CD4-positive, alpha-beta T cell treated with Interleukin-1 beta for 1 hour (primary cell): ENCODE measurements at regions not wholly inside any gene's neighbourhood (a gene's known extent, or its start where the extent isn't known, plus 50 kb on each side); places are given as distances from the start of the nearest gene placed in this dataset.

Experiments
- DNase-seq, 2 donors: peaks; one replicate each; pipeline ENCODE4 v3.0.0-alpha.2; 2020 to 2022

GRCh38 chr5:18811661-18812060, 1176.3 kb downstream of the CDH18 start:
- DNase-seq = no peak

- no peak for DNase-seq
Observed at GRCh38 chr5:18828351-18828750, 1159.6 kb downstream of the CDH18 start.

- DNase-seq = no peak
Observed at GRCh38 chr5:18829539-18829938, 1158.5 kb downstream of the CDH18 start.

- no peak for DNase-seq
Observed at GRCh38 chr5:18850216-18850615, 1137.8 kb downstream of the CDH18 start.

GRCh38 chr5:18872978-18873377, 1115.0 kb downstream of the CDH18 start:
- DNase-seq = no peak

GRCh38 chr5:18876565-18876964, 1111.4 kb downstream of the CDH18 start:
- DNase-seq = no peak

- no peak for DNase-seq
Observed at GRCh38 chr5:18881615-18882014, 1106.4 kb downstream of the CDH18 start.

GRCh38 chr5:18882154-18882553, 1105.8 kb downstream of the CDH18 start:
- DNase-seq = no peak

- no peak for DNase-seq
Observed at GRCh38 chr5:18888821-18889220, 1099.2 kb downstream of the CDH18 start.

GRCh38 chr5:18900644-18901043, 1087.4 kb downstream of the CDH18 start:
- DNase-seq = no peak

GRCh38 chr5:18920966-18921365, 1067.0 kb downstream of the CDH18 start:
- no peak for DNase-seq

GRCh38 chr5:18932081-18932480, 1055.9 kb downstream of the CDH18 start:
- DNase-seq = no peak

GRCh38 chr5:18944771-18945170, 1043.2 kb downstream of the CDH18 start:
- DNase-seq = no peak

- DNase-seq = no peak
Observed at GRCh38 chr5:18954239-18954638, 1033.8 kb downstream of the CDH18 start.

- DNase-seq = no peak
Observed at GRCh38 chr5:18959535-18959934, 1028.5 kb downstream of the CDH18 start.

GRCh38 chr5:18961234-18961633, 1026.8 kb downstream of the CDH18 start:
- DNase-seq = no peak

GRCh38 chr5:18965893-18966292, 1022.1 kb downstream of the CDH18 start:
- DNase-seq = no peak

GRCh38 chr5:18967637-18968036, 1020.4 kb downstream of the CDH18 start:
- no peak for DNase-seq

- no peak for DNase-seq
Observed at GRCh38 chr5:18968966-18969365, 1019.0 kb downstream of the CDH18 start.

GRCh38 chr5:18970000-18970399, 1018.0 kb downstream of the CDH18 start:
- DNase-seq = no peak

GRCh38 chr5:18972177-18972576, 1015.8 kb downstream of the CDH18 start:
- DNase-seq = no peak

GRCh38 chr5:18975624-18976023, 1012.4 kb downstream of the CDH18 start:
- no peak for DNase-seq

GRCh38 chr5:18977880-18978279, 1010.1 kb downstream of the CDH18 start:
- no peak for DNase-seq

- DNase-seq = no peak
Observed at GRCh38 chr5:18984559-18985080, 1003.4 kb downstream of the CDH18 start.

- DNase-seq = no peak
Observed at GRCh38 chr5:18985171-18985758, 1002.7 kb downstream of the CDH18 start.
